ENCODE measurements at regions not wholly inside any gene's neighbourhood (a gene's known extent, or its start where the extent isn't known, plus 50 kb on each side); places are given as distances from the start of the nearest gene placed in this dataset.

DNA sequence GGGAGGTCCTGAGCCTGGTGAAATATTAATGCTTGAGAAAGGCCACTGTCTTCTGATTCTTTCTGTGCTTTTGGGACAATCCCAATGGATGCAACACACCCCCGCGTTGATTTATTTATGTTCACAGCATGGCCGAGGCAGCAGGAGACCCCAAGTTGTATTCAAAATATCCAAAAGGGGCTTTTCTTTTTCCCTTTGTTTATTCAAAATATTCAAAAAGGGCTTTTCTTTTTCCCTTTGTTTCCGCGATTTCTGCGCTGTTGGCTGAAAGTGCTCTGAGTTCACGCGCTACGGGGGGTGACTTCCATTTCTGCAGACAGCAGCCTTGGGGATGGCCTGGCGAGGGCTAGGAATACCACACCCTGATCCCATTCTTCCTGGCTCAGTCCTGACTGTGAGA is 59.5 kb upstream of the PPP2R3B start:
- H3K4me2 ChIP-seq (ENCODE audit: low read length): no peak overlapping the region

More for the DNA sequence above, 59.5 kb upstream of the PPP2R3B start:
- no peaks in the 10 kb centered on the region for H3K36me3 ChIP-seq (ENCODE audit: control insufficient read depth in 1 of 2, insufficient read depth in 2 of 2, low read length in 2 of 2)
- no TSS peak for BruUV-seq (replicated peaks)
- ChIA-PET POLR2A (no interaction called here), CTCF (no interaction called here), RAD21 (ENCODE audit: low non-redundant PET in 1 of 2, low total read pairs in 2 of 2, uncharacterized antibody in 2 of 2, unreplicated experiment in 2 of 2) (no interaction called here)
- H4K20me1 ChIP-seq (ENCODE audit: insufficient read depth): no peaks in the 10 kb centered on the region
- no peaks in the 10 kb centered on the region for H3K79me2 ChIP-seq (ENCODE audit: insufficient read depth, low read length)
- TF ChIP-seq SP1 (IDR thresholded peaks at IDR 0.05; ENCODE audit: low read depth): no peak
- TF ChIP-seq CEBPB (IDR thresholded peaks at IDR 0.05; ENCODE audit: low read depth): no peak
- TF ChIP-seq FOSL1 (IDR thresholded peaks at IDR 0.05; ENCODE audit: low read depth): no peak
- TF ChIP-seq SIN3A (IDR thresholded peaks at IDR 0.05; ENCODE audit: low read depth): no peak
- TF ChIP-seq, protein P1, sequence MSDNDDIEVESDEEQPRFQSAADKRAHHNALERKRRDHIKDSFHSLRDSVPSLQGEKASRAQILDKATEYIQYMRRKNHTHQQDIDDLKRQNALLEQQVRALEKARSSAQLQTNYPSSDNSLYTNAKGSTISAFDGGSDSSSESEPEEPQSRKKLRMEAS (IDR thresholded peaks at IDR 0.05): no peak
- TF ChIP-seq, protein P2, sequence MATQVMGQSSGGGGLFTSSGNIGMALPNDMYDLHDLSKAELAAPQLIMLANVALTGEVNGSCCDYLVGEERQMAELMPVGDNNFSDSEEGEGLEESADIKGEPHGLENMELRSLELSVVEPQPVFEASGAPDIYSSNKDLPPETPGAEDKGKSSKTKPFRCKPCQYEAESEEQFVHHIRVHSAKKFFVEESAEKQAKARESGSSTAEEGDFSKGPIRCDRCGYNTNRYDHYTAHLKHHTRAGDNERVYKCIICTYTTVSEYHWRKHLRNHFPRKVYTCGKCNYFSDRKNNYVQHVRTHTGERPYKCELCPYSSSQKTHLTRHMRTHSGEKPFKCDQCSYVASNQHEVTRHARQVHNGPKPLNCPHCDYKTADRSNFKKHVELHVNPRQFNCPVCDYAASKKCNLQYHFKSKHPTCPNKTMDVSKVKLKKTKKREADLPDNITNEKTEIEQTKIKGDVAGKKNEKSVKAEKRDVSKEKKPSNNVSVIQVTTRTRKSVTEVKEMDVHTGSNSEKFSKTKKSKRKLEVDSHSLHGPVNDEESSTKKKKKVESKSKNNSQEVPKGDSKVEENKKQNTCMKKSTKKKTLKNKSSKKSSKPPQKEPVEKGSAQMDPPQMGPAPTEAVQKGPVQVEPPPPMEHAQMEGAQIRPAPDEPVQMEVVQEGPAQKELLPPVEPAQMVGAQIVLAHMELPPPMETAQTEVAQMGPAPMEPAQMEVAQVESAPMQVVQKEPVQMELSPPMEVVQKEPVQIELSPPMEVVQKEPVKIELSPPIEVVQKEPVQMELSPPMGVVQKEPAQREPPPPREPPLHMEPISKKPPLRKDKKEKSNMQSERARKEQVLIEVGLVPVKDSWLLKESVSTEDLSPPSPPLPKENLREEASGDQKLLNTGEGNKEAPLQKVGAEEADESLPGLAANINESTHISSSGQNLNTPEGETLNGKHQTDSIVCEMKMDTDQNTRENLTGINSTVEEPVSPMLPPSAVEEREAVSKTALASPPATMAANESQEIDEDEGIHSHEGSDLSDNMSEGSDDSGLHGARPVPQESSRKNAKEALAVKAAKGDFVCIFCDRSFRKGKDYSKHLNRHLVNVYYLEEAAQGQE (IDR thresholded peaks at IDR 0.05; ENCODE audit: low read depth): no peak
- TF ChIP-seq TCF7L2 (IDR thresholded peaks at IDR 0.05; ENCODE audit: borderline replicate concordance, extremely low read depth, insufficient read depth, insufficient read length): no peak
- TF ChIP-seq, protein P3, sequence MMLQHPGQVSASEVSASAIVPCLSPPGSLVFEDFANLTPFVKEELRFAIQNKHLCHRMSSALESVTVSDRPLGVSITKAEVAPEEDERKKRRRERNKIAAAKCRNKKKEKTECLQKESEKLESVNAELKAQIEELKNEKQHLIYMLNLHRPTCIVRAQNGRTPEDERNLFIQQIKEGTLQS (IDR thresholded peaks at IDR 0.05): no peak
- no peak for TF ChIP-seq EZH2phosphoT487 (IDR thresholded peaks at IDR 0.05; ENCODE audit: borderline replicate concordance)
- no peak for TF ChIP-seq POLR2AphosphoS5 (IDR thresholded peaks at IDR 0.05; ENCODE audit: low read depth, low read length)
- TF ChIP-seq SRF (IDR thresholded peaks at IDR 0.05; ENCODE audit: low read depth): no peak
- TF ChIP-seq EGR1 (IDR thresholded peaks at IDR 0.05; ENCODE audit: low read depth): no peak
- TF ChIP-seq CBX3 (IDR thresholded peaks at IDR 0.05; ENCODE audit: low read depth): no peak
- TF ChIP-seq ELF1 (IDR thresholded peaks at IDR 0.05; ENCODE audit: borderline replicate concordance, low read depth): no peak
- TF ChIP-seq EZH2 (IDR thresholded peaks at IDR 0.05): no peak
- no peak for TF ChIP-seq JUND (IDR thresholded peaks at IDR 0.05)
- TF ChIP-seq, protein P4, sequence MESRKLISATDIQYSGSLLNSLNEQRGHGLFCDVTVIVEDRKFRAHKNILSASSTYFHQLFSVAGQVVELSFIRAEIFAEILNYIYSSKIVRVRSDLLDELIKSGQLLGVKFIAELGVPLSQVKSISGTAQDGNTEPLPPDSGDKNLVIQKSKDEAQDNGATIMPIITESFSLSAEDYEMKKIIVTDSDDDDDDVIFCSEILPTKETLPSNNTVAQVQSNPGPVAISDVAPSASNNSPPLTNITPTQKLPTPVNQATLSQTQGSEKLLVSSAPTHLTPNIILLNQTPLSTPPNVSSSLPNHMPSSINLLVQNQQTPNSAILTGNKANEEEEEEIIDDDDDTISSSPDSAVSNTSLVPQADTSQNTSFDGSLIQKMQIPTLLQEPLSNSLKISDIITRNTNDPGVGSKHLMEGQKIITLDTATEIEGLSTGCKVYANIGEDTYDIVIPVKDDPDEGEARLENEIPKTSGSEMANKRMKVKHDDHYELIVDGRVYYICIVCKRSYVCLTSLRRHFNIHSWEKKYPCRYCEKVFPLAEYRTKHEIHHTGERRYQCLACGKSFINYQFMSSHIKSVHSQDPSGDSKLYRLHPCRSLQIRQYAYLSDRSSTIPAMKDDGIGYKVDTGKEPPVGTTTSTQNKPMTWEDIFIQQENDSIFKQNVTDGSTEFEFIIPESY (IDR thresholded peaks at IDR 0.05; ENCODE audit: extremely low read depth, insufficient replicate concordance, low read length): no peak
- H2AFZ ChIP-seq (ENCODE audit: low read depth, low read length, poor library complexity, severe bottlenecking): no peak overlapping the region
- no peak for DNase-seq (ENCODE audit: low read depth, low spot score)
- H3K27ac ChIP-seq (ENCODE audit: low read depth, low read length): no peak overlapping the region
- no peak overlapping the region for H3K4me3 ChIP-seq (replicated peaks in 1 of 2; ENCODE audit: low read depth in 1 of 2, low read length in 2 of 2)
- no peaks in the 10 kb centered on the region for H3K4me1 ChIP-seq (ENCODE audit: control insufficient read depth in 1 of 2, insufficient read depth in 2 of 2, low read length in 2 of 2)
- H3K9ac ChIP-seq (ENCODE audit: low read length): no peak overlapping the region
- ATAC-seq: no peak
- H3K9me3 ChIP-seq (ENCODE audit: control insufficient read depth in 1 of 2, insufficient read depth in 1 of 2, low read depth in 1 of 2, low read length in 2 of 2): no peaks in the 10 kb centered on the region
- intact Hi-C loops (cut with micrococcal nuclease): no loop called here
- peaks cover 4% of the 10 kb centered on the region; the same call in 1 of the 2 replicates for H3K27me3 ChIP-seq (ENCODE audit: insufficient read depth, low read length)
- H3K9me2 ChIP-seq (ENCODE audit: insufficient read depth): no peaks in the 10 kb centered on the region
